ENCODE measurements at regions not wholly inside any gene's neighbourhood (a gene's known extent, or its start where the extent isn't known, plus 50 kb on each side); places are given as distances from the start of the nearest gene placed in this dataset.

GRCh38 chr14:59120921-59121320 lies 67.5 kb upstream of the DAAM1 start:
- no peaks in the 10 kb centered on the region for H3K79me2 ChIP-seq (ENCODE audit: insufficient read depth)
- no peaks in the 10 kb centered on the region for H3K36me3 ChIP-seq (replicated peaks in 1 of 2; ENCODE audit: control insufficient read depth in 1 of 2, insufficient read depth in 2 of 2, low read length in 1 of 2)
- no peaks in the 10 kb centered on the region for H3K27me3 ChIP-seq (ENCODE audit: insufficient read depth)
- no peak overlapping the region for H2AFZ ChIP-seq (ENCODE audit: low read depth)
- H4K20me1 ChIP-seq (ENCODE audit: insufficient read depth), result no peaks in the 10 kb centered on the region
- H3K9me2 ChIP-seq, result no peaks in the 10 kb centered on the region
- peaks cover 4% of the 10 kb centered on the region for H3F3A ChIP-seq (replicated peaks; ENCODE audit: insufficient read depth)
- POLR2A ChIA-PET, result no interaction called here
- CTCF ChIA-PET, result interaction anchor here (1.1 to 7.8 kb wide), 5 partner anchors 65 to 620 kb away, joined by 3 to 94 read pairs (median 12); partner anchors contain the start of gene DACT1
- no peak overlapping the region for H3K4me3 ChIP-seq (ENCODE audit: low read depth in 2 of 2, low read length in 1 of 2)
- DNase-seq, result no peak
- H3K27ac ChIP-seq (ENCODE audit: low read depth in 2 of 2, low read length in 1 of 2), result no peak overlapping the region
- H3K9me3 ChIP-seq, result no peaks in the 10 kb centered on the region
- TF ChIP-seq PBX3 (IDR thresholded peaks at IDR 0.05) (no peak), TEAD4 (IDR thresholded peaks at IDR 0.05; ENCODE audit: borderline replicate concordance, insufficient read depth) (no peak), YY1 (IDR thresholded peaks at IDR 0.05; ENCODE audit: low read depth) (no peak), RFX5 (IDR thresholded peaks at IDR 0.05; ENCODE audit: low read length) (no peak), RAD21 (IDR thresholded peaks at IDR 0.05; ENCODE audit: low read length) (no peak), RCOR1 (IDR thresholded peaks at IDR 0.05; ENCODE audit: low read length) (no peak), MAX (IDR thresholded peaks at IDR 0.05; ENCODE audit: low read depth) (no peak), ELF1 (IDR thresholded peaks at IDR 0.05) (no peak), CHD2 (IDR thresholded peaks at IDR 0.05; ENCODE audit: low read length, partially characterized antibody) (no peak)
- 81% methylated on average over 1 of the region's 1 CpG for WGBS (ENCODE audit: low lambda C conversion rate)
- no peak overlapping the region for H3K4me2 ChIP-seq
- H3K4me1 ChIP-seq (ENCODE audit: control insufficient read depth in 1 of 2, insufficient read depth in 2 of 2, low read depth in 1 of 2, low read length in 1 of 2), result peaks cover 0 to 3% of the 10 kb centered on the region in 2 experiments; a peak in 1 of 4 replicates
- H3K9ac ChIP-seq, result no peak overlapping the region

- WGBS (ENCODE audit: low lambda C conversion rate), result 77% methylated on average over 3 of the region's 3 CpGs
- no peak for DNase-seq
- Histone ChIP-seq H3K9me2 (no peaks in the 10 kb centered on the region), H3K4me2 (no peak overlapping the region), H3K27me3 (ENCODE audit: insufficient read depth) (no peaks in the 10 kb centered on the region), H3K9me3 (no peaks in the 10 kb centered on the region), H3K36me3 (replicated peaks in 1 of 2; ENCODE audit: control insufficient read depth in 1 of 2, insufficient read depth in 2 of 2, low read length in 1 of 2) (no peaks in the 10 kb centered on the region), H3F3A (replicated peaks; ENCODE audit: insufficient read depth) (no peaks in the 10 kb centered on the region), H4K20me1 (ENCODE audit: insufficient read depth) (no peaks in the 10 kb centered on the region), H3K27ac (ENCODE audit: low read depth in 2 of 2, low read length in 1 of 2) (no peak overlapping the region), H3K9ac (no peak overlapping the region), H2AFZ (ENCODE audit: low read depth) (no peak overlapping the region), H3K4me3 (ENCODE audit: low read depth in 2 of 2, low read length in 1 of 2) (no peak overlapping the region), H3K79me2 (ENCODE audit: insufficient read depth) (no peaks in the 10 kb centered on the region), H3K4me1 (ENCODE audit: control insufficient read depth in 1 of 2, insufficient read depth in 2 of 2, low read depth in 1 of 2, low read length in 1 of 2) (no peaks in the 10 kb centered on the region)
- ChIA-PET CTCF (interaction anchor here (0.5 to 7.8 kb wide), 37 partner anchors 10 to 630 kb away, joined by 3 to 94 read pairs (median 4); partner anchors contain the start of genes DACT1 and GPR135), POLR2A (no interaction called here)
- TF ChIP-seq EZH2phosphoT487 (IDR thresholded peaks at IDR 0.05; ENCODE audit: borderline replicate concordance, low read depth) (no peak), RAD21 (IDR thresholded peaks at IDR 0.05; ENCODE audit: low read length) (no peak), JUND (IDR thresholded peaks at IDR 0.05) (no peak), SMC3 (IDR thresholded peaks at IDR 0.05; ENCODE audit: low read depth, low read length) (no peak), MAX (IDR thresholded peaks at IDR 0.05; ENCODE audit: low read depth) (no peak), NRF1 (IDR thresholded peaks at IDR 0.05; ENCODE audit: low read depth, low read length) (no peak), GATA2 (CRISPR knock-in tag; IDR thresholded peaks at IDR 0.05) (no peak), TCF12 (IDR thresholded peaks at IDR 0.05) (no peak), TAF1 (IDR thresholded peaks at IDR 0.05; ENCODE audit: borderline replicate concordance, low read depth, low read length) (no peak), USF1 (IDR thresholded peaks at IDR 0.05; ENCODE audit: borderline replicate concordance, low read depth) (no peak), MXI1 (IDR thresholded peaks at IDR 0.05; ENCODE audit: low read depth, low read length) (no peak)
Observed at GRCh38 chr14:59123531-59123930, 64.9 kb upstream of the DAAM1 start.
